Ovary (tissue), 7 donors: ENCODE measurements at regions not wholly inside any gene's neighbourhood (a gene's known extent, or its start where the extent isn't known, plus 50 kb on each side); places are given as distances from the start of the nearest gene placed in this dataset.

ENCODE experiments used
- DNase-seq, 5 donors: peaks; one replicate each; pipeline ENCODE4 v3.0.0-alpha.2; 2019 to 2020
- H3K27ac ChIP-seq, 2 donors: fragments of 200-600 bp; one replicate each; pipeline versions ENCODE4 v1.5.1 to v1.8.0; 2019 to 2022
- H3K27me3 ChIP-seq: fragments of 200-600 bp; one replicate; pipeline ENCODE4 v1.8.0; 2022
- H3K36me3 ChIP-seq: fragments of 200-600 bp; sonication (generic); one replicate; pipeline ENCODE4 v1.5.1; 2019
- H3K4me1 ChIP-seq: one replicate; pipeline ENCODE4 v1.8.1; 2013; ENCODE audit warnings: mild to moderate bottlenecking, moderate library complexity; ENCODE audit not compliant: insufficient read depth
- H3K4me3 ChIP-seq: fragments of 200-600 bp; sonication (generic); one replicate; pipeline ENCODE4 v1.5.1; 2017
- H3K9me3 ChIP-seq, 2 donors: fragments of 200-600 bp in 1 of 2; sonication (generic) in 1 of 2; one replicate each; pipeline versions ENCODE4 v1.5.1 to v1.8.1; 2013 to 2019; ENCODE audit warnings: mild to moderate bottlenecking in 1 of 2, moderate library complexity in 1 of 2
- EP300 ChIP-seq: sonication (generic); formaldehyde crosslinking; IDR thresholded peaks from one replicate; pipeline ENCODE4 v1.6.1; 2017; ENCODE audit warnings: antibody characterized with exemption
- POLR2A ChIP-seq: fragments of 450-650 bp; IDR thresholded peaks from one replicate; pipeline ENCODE4 v1.6.1; 2017; ENCODE audit warnings: antibody characterized with exemption, mild to moderate bottlenecking, moderate library complexity
- WGBS, 3 donors: extraction: QIAGEN DNeasy Blood & Tissue Kit in 1 of 3; methylation state at CpG; one replicate each; pipeline versions ENCODE4 v1.1.5 to v1.1.7; 2013 to 2017; 5-methylcytosine and 5-hydroxymethylcytosine counted together
- intact Hi-C, 4 donors: fragments of 100-400 bp; cut with DNase I; formaldehyde crosslinking; loops; one replicate each; pipeline versions ENCODE4 v1.11.0 to v1.15.1; 2022 to 2023
- TF ChIP-seq, protein P1 (sequence below), 3 donors: fragments of 450-650 bp in 2 of 3; fragments of 200-600 bp in 1 of 3; IDR thresholded peaks; one replicate each; pipeline versions ENCODE4 v1.5.1 to v1.8.0; 2016 to 2022; ENCODE audit warnings: antibody characterized with exemption in 3 of 3, mild to moderate bottlenecking in 1 of 3
- donor health status: DM: no; HTN: no; CAD: no; lungs with moderate emphysema.
- donor health status: DM: no; HTN: no; CAD: no.
- donor health status: Bipolar disorder and iron deficiency.
- donor health status: DM: no; HTN: no; CAD: no.
- donor health status: DM: yes; HTN: yes; CAD: no.

DNA sequence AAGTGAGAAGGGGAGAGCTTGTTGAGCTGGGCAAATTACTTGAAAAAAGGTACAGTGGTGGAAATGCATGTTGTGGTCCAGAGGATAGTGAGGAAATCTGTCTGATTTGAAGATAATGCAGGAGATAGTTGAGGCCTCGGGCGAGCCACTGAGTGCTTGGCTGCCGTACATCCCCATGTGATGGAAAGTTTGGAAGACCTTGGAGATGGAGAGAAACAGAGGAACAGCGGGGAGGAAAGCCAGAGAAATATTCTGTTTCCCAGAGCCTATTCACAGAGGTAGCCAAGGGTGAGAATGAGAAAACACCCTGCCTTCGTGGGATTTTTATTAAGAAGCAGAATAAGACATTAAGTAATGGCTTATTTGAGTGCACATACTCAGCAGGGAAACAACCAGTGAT is 498.2 kb downstream of the BCL11B start:
- Histone ChIP-seq H3K27ac (no peak overlapping the region), H3K4me3 (no peak overlapping the region), H3K36me3 (no peaks in the 10 kb centered on the region), H3K9me3 (no peaks in the 10 kb centered on the region), H3K4me1 (no peaks in the 10 kb centered on the region), H3K27me3 (no peaks in the 10 kb centered on the region)
- intact Hi-C loops: no loop called here
- WGBS, 3 donors: 71 to 77% (median 74%) methylated on average over 5 of the region's 5 CpGs
- no peak for TF ChIP-seq POLR2A
- TF ChIP-seq, protein P1, sequence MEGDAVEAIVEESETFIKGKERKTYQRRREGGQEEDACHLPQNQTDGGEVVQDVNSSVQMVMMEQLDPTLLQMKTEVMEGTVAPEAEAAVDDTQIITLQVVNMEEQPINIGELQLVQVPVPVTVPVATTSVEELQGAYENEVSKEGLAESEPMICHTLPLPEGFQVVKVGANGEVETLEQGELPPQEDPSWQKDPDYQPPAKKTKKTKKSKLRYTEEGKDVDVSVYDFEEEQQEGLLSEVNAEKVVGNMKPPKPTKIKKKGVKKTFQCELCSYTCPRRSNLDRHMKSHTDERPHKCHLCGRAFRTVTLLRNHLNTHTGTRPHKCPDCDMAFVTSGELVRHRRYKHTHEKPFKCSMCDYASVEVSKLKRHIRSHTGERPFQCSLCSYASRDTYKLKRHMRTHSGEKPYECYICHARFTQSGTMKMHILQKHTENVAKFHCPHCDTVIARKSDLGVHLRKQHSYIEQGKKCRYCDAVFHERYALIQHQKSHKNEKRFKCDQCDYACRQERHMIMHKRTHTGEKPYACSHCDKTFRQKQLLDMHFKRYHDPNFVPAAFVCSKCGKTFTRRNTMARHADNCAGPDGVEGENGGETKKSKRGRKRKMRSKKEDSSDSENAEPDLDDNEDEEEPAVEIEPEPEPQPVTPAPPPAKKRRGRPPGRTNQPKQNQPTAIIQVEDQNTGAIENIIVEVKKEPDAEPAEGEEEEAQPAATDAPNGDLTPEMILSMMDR (IDR thresholded peaks at IDR 0.05): no peak
- no peak for TF ChIP-seq EP300
- no peak for DNase-seq

DNA sequence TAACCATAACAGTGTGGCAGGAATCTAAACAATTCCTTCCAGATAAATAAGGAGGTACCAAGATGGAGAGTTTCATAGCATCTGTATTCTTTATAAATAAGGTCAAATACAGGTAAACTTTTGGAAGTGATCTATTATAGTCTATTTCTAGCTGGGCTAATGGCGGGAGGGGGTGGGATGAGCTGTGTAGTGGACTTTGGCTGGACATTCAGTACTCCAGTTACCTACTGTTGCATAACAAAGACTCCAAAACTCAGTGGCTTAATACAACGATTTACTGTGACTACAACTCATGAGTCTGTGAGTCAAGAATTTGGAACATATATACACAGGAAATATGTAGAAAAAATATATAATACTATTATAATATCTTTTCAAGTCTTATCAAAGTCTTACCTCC is 496.1 kb downstream of the BCL11B start:
- intact Hi-C loops: no loop called here
- DNase-seq: no peak
- no peaks in the 10 kb centered on the region for H3K9me3 ChIP-seq
- H3K36me3 ChIP-seq: no peaks in the 10 kb centered on the region
- H3K27ac ChIP-seq: no peak overlapping the region
- 69 to 77% (median 73%) methylated on average over 2 of the region's 2 CpGs for WGBS, 3 donors
- H3K4me1 ChIP-seq: no peaks in the 10 kb centered on the region
- TF ChIP-seq EP300: no peak
- H3K4me3 ChIP-seq: no peak overlapping the region
- no peaks in the 10 kb centered on the region for H3K27me3 ChIP-seq

DNA sequence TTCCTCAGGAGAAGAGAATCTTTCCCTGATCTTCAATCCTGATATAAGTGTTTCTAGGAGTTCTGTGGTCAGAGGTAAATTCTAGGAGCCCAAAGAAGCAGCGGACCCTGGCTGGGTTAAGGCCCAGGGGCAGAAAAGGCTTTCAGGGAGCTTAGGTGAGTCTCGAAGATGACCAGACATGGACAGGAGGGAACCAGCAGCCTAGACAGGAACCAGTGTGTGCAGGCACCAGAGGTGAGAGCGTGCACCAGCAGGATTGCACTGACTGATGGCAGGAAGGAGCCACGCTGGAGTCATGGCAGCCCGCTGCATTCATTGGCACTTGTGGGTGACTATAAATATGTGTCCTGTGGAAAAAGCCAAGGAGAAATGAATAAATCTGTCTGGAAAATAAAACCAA is 489.9 kb downstream of the BCL11B start:
- Histone ChIP-seq H3K36me3 (no peaks in the 10 kb centered on the region), H3K4me3 (no peak overlapping the region), H3K27ac (no peak overlapping the region), H3K4me1 (no peaks in the 10 kb centered on the region), H3K27me3 (no peaks in the 10 kb centered on the region), H3K9me3 (no peaks in the 10 kb centered on the region)
- intact Hi-C loops: no loop called here
- 80 to 86% (median 84%) methylated on average over 5 of the region's 5 CpGs for WGBS, 3 donors
- no peak for TF ChIP-seq POLR2A
- TF ChIP-seq, protein P1 (IDR thresholded peaks at IDR 0.05): no peak
- no peak for TF ChIP-seq EP300
- DNase-seq: no peak

DNA sequence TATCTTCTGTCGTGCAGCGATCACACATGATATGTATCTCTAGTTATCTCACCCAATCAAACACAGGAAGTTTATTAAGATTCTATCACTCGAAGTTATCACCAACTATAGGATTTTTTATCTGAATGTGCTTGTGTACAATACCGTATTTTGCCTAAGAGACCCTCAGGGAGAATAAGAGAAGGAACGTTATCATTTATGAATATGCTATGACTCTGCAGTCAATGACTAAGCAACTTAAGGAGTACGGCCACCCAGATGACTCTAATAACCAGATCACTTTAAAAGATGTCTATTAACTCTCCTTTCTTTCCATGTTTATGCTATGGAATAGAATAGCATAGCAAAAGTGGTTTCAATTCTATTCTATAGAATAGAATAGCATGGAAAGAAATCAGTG is 486.4 kb downstream of the BCL11B start:
- WGBS, 3 donors: 58 to 69% (median 62%) methylated on average over 6 of the region's 6 CpGs

DNA sequence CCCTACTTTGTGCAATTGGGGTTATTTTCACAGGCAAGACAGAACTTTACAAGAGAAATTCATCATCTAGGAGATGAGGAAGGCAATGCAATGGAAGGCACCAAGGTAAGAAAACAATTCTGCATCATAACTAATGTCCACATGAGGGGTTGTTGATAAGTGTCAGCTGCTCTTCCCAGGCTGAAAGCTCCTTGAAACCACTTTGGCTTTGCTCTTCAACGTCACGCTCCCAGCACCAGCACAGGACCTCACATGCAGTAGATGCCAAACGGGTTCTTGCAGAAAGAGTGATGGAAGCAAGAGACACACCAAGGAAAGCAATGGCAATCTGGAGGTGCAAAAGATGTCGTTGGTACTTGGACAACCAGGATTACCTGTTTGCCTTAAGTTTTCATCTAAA is 485.5 kb downstream of the BCL11B start:
- Histone ChIP-seq H3K4me3 (no peak overlapping the region), H3K27me3 (no peaks in the 10 kb centered on the region), H3K9me3 (no peaks in the 10 kb centered on the region), H3K27ac (no peak overlapping the region), H3K36me3 (no peaks in the 10 kb centered on the region), H3K4me1 (no peaks in the 10 kb centered on the region)
- WGBS, 3 donors: 70 to 76% (median 73%) methylated on average over 4 of the region's 4 CpGs
- TF ChIP-seq POLR2A (no peak), EP300 (no peak)
- TF ChIP-seq, protein P1 (IDR thresholded peaks at IDR 0.05): no peak
- no peak for DNase-seq
- intact Hi-C loops: no loop called here

More for the DNA sequence above, 486.4 kb downstream of the BCL11B start:
- Histone ChIP-seq H3K9me3 (no peaks in the 10 kb centered on the region), H3K36me3 (no peaks in the 10 kb centered on the region), H3K27ac (no peak overlapping the region), H3K27me3 (no peaks in the 10 kb centered on the region), H3K4me3 (no peak overlapping the region), H3K4me1 (no peaks in the 10 kb centered on the region)
- DNase-seq: no peak
- intact Hi-C loops: no loop called here
- TF ChIP-seq POLR2A: no peak

DNA sequence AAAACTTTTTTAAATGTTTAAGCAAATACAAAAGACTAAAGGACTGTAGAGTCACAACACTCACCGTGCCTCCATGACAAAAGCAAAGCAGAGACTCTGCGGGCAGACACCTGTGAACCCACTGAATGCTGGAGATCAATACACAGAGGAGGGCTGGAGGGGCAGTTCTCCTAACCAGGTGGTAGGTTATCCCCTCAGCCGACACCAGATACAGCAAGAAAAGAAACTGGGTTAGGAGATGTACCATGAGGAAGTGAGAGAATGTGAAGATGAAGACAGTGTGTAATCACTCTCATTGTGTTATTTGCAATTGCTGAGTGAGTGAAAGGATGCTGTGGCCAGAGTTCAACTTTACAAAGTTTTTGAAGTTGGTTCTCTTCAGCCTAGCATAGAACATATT is 480.3 kb downstream of the BCL11B start:
- Histone ChIP-seq H3K27ac (no peak overlapping the region), H3K27me3 (no peaks in the 10 kb centered on the region), H3K9me3 (no peaks in the 10 kb centered on the region), H3K4me1 (no peaks in the 10 kb centered on the region), H3K36me3 (no peaks in the 10 kb centered on the region), H3K4me3 (no peak overlapping the region)
- DNase-seq: no peak
- no peak for TF ChIP-seq POLR2A
- TF ChIP-seq, protein P1 (IDR thresholded peaks at IDR 0.05): no peak
- TF ChIP-seq EP300: no peak
- intact Hi-C loops: no loop called here
- 77 to 86% (median 83%) methylated on average over 3 of the region's 3 CpGs for WGBS, 3 donors
